Urinary bladder (tissue), 3 donors: ENCODE measurements at regions not wholly inside any gene's neighbourhood (a gene's known extent, or its start where the extent isn't known, plus 50 kb on each side); places are given as distances from the start of the nearest gene placed in this dataset.

ENCODE experiments used
- DNase-seq: peaks from one replicate; pipeline ENCODE4 v3.0.0-alpha.2; 2015; ENCODE audit errors: extremely low spot score
- H3K27ac ChIP-seq: one replicate; pipeline ENCODE4 v1.5.1; 2013; ENCODE audit warnings: low read depth, mild to moderate bottlenecking, moderate library complexity
- H3K36me3 ChIP-seq: one replicate; pipeline ENCODE4 v1.6.1; 2013; ENCODE audit warnings: mild to moderate bottlenecking, moderate library complexity; ENCODE audit not compliant: insufficient read depth
- H3K4me1 ChIP-seq: one replicate; pipeline ENCODE4 v1.6.1; 2013; ENCODE audit warnings: mild to moderate bottlenecking, moderate library complexity; ENCODE audit not compliant: insufficient read depth
- H3K4me3 ChIP-seq: one replicate; pipeline ENCODE4 v1.5.1; 2013; ENCODE audit warnings: low read depth, low read length
- WGBS: extraction: QIAGEN DNeasy Blood & Tissue Kit; methylation state at CpG from one replicate; pipeline ENCODE4 v1.1.7; 2013; 5-methylcytosine and 5-hydroxymethylcytosine counted together
- donor health status: healthy with polysubstance abuse.
- donor health status: healthy.

DNA sequence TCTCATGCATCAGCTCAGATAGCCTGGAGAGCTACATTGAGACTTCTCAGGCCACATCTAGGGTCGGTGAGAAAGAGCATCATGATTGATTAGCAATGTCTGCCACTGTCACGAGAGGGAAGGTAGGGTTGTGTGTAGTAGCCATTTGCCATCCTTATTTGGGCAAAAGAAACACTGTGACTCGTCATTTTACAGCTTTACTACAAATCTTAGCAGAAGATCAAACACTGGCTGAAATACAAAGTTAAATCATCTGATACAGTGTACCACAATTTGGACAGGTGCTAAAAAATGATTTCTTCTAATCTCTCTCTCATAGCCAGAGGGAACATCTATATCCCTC, 334.3 kb downstream of the CBLN1 start:
- DNase-seq = no peak
- no peak overlapping the region for H3K27ac ChIP-seq
- no peaks in the 10 kb centered on the region for H3K36me3 ChIP-seq
- no peak overlapping the region for H3K4me3 ChIP-seq
- 27% methylated on average over 3 of the region's 3 CpGs for WGBS
- no peaks in the 10 kb centered on the region for H3K4me1 ChIP-seq

DNA sequence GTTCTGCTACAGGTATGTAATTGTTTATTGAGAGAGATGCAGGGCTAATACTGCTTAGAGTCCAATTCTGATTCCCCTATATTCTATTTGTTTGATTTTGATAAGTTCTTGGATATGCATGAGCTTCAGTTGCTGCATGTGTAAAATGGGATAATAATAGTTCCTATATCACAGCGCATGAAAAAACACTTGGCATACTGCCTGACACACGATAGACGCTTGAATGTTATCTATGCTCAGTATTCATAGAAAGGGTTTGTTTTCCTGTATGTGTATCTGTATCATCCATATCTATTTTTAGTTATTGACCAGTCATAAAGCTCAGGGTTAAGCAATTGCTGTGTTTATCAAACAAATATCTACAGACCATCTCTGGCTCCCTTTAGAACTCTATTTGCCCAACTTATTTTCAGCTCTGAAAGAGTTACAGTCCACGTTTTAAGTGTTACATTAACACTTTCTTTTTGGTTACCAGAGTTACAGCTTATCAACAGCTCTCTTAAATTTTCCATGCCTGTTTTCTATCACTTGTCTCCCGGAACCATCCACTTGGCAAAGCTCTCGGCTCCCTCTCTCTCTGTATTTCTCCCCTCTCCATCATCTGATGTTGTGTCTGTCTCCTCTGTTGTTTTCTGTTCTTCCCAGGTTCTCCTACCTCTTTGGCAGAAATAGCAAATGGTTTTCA, 334.8 kb downstream of the CBLN1 start:
- DNase-seq = no peak
- Histone ChIP-seq H3K36me3 (no peaks in the 10 kb centered on the region), H3K4me3 (no peak overlapping the region), H3K4me1 (no peaks in the 10 kb centered on the region), H3K27ac (no peak overlapping the region)
- WGBS = 22% methylated on average over 6 of the region's 6 CpGs

DNA sequence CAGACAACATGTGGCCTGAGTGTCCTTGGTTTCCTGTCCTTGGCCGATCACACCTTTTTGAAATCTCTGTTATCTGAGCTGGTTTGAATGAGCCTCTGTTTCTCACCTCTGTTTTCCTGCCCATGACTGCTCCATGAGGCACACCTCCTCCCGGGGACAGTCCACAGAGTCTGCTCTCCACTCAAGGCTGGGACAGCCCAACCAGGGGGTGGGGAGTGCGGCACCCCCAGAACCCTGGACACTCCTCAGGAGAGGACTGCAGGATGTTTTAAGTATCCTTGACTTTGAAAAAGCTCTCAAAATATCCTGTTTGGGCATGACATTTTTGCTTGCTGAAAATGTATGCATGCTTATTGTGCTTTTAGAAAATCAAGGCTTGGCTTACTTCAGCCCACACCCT, 333.0 kb upstream of the N4BP1 start:
- Histone ChIP-seq H3K27ac (no peak overlapping the region), H3K4me3 (no peak overlapping the region), H3K4me1 (no peaks in the 10 kb centered on the region), H3K36me3 (no peaks in the 10 kb centered on the region)
- no peak for DNase-seq
- WGBS = 72% methylated on average over 3 of the region's 3 CpGs

DNA sequence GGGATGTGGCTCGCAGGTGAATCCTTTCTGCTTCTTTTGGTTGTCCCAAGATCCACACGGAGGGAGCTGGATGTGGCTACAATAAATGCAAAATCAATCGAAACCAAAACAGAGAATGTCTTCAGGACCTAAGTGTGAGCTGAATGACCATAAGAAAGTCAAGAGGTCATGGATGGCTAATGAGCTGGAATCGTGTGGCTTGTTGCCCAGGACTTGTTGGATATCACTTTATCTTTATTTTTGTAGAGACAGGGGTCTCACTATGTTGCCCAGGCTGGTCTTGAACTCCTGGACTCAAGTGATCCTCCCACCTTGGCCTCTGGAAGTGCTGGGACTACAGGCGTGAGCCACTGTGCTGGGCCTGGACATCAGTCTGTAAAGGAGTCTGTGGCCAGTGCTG, 326.8 kb upstream of the N4BP1 start:
- H3K27ac ChIP-seq = no peak overlapping the region
- no peaks in the 10 kb centered on the region for H3K36me3 ChIP-seq
- WGBS = 90% methylated on average over 5 of the region's 5 CpGs
- DNase-seq = no peak
- H3K4me1 ChIP-seq = no peaks in the 10 kb centered on the region
- no peak overlapping the region for H3K4me3 ChIP-seq

DNA sequence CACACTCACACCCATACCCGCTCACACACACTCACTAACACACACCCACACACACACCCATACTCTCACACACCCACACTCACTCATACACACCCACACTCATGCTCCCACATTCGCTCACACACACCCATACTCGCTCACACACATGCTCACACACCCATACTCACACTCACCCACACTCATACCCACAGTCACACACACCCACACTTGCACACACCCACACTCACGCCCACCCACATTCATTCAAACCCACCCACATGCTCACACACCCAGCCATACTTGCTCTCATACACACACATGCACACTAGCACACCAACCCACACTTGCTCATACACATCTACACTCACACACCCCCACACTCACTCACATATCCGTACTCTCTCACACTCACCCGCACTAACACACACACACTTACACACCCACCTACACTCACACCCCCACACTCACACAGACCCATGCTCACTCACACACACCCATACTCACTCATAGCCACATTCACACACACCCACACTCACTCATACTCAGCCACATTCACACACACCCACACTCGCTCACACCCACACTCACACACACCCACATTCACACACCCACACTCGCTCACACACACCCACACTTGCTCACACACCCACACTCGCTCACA, 322.4 kb upstream of the N4BP1 start:
- Histone ChIP-seq H3K4me1 (no peaks in the 10 kb centered on the region), H3K27ac (no peak overlapping the region), H3K36me3 (no peaks in the 10 kb centered on the region), H3K4me3 (no peak overlapping the region)
- no peak for DNase-seq
- 76% methylated on average over 9 of the region's 9 CpGs for WGBS

DNA sequence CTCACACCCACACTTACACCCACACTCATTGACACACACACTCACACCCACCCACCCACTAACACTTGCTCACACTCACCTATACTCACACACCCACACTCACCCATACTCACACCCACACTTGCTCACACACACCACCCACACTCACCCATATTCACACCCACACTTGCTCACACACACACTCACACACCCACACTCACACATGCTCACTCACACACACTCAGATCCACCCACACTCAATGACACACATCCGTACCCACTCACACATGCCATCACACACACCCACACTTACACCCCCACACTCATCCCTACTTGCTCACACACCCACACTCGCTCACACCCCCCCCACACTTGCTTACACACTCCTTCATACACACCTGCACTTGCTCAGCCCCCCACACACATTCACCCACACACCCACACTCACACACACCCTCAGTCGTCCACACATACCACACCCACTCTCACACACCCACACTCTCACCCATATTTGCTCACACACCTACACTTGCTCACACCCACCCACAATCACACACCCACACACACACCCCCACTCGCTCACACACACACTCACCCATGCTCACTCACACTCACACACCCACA, 321.1 kb upstream of the N4BP1 start:
- no peak for DNase-seq
- Histone ChIP-seq H3K4me1 (no peaks in the 10 kb centered on the region), H3K4me3 (no peak overlapping the region), H3K36me3 (no peaks in the 10 kb centered on the region), H3K27ac (no peak overlapping the region)
- WGBS = 95% methylated on average over 4 of the region's 4 CpGs

DNA sequence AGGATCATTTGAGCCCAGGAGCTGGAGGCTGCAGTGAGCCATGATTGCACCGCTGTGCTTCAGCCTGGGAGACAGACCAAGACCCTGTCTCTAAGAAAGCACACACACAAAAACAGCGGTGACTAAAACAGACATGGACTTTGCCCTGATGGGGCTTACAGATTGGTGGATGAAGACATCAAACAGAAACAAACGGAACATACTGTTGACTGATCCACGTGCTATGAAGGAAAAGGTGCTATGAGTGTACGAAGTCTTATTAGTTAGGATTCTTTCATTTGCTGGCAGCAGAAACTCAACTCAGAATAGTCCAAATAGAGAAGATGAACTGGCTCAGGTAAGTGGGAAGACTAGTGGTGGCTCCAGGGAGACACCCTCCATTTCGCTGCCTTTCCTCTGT, 309.8 kb upstream of the N4BP1 start:
- Histone ChIP-seq H3K36me3 (no peaks in the 10 kb centered on the region), H3K27ac (no peak overlapping the region), H3K4me1 (no peaks in the 10 kb centered on the region), H3K4me3 (no peak overlapping the region)
- 91% methylated on average over 6 of the region's 6 CpGs for WGBS
- no peak for DNase-seq

DNA sequence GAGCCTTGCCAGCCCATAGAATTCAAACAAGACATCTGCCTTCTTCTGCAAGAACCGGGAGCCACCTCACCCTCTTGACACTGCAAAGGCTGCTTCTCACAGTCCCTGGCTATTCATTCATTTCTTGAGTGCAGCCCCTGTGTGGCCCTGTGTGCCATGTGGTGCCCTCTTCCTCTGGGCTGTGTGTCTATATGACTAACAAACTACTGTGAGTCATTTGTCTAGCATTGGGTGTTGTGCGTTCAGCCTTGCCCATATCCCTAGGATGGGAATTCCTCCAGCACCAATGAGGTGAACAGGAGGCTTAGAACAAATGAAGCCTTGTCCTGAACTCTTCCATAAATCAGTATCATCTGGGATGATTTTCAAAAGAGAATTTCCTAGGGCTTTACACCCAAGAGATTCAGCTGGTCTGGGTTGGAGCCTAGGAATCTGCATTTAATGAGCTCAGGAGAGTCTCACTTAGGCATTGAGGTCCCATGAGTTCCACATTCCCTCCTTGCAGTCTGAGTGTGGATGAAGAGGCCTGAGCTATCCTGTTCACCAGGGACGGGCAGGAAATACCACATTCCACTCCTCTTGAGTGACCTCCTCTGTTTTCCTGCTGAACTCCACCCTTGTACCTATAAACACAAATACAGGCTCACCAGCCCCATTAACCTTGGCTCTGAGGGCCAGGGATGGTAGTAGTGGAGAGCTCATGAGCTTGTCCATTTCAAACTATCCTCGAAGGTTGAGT, 308.7 kb upstream of the N4BP1 start:
- Histone ChIP-seq H3K4me3 (no peak overlapping the region), H3K27ac (no peak overlapping the region), H3K4me1 (no peaks in the 10 kb centered on the region), H3K36me3 (no peaks in the 10 kb centered on the region)
- DNase-seq = no peak
- 80% methylated on average over 4 of the region's 4 CpGs for WGBS

DNA sequence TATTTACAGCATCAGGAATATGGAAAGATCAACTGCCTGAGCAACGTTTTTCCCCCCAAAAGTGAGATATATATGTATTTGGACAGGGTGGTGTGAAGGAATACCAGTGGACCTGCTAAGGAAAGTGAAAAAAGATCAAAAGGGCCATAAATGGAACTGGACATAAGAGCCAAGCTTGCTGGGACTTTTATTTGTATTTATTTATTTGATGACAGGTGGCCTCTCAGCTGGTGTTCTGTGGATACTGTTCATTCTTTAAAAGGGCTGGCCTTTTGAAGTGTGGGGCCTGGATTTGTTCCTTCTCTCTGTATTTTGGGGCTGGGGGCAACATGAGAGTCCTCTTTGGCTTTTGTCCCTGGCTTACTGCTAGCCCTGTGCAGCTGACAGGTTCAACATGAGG, 306.6 kb upstream of the N4BP1 start:
- no peaks in the 10 kb centered on the region for H3K4me1 ChIP-seq
- no peaks in the 10 kb centered on the region for H3K36me3 ChIP-seq
- WGBS = 46% methylated on average over 1 of the region's 1 CpG
- no peak overlapping the region for H3K4me3 ChIP-seq
- DNase-seq = no peak
- H3K27ac ChIP-seq = no peak overlapping the region

DNA sequence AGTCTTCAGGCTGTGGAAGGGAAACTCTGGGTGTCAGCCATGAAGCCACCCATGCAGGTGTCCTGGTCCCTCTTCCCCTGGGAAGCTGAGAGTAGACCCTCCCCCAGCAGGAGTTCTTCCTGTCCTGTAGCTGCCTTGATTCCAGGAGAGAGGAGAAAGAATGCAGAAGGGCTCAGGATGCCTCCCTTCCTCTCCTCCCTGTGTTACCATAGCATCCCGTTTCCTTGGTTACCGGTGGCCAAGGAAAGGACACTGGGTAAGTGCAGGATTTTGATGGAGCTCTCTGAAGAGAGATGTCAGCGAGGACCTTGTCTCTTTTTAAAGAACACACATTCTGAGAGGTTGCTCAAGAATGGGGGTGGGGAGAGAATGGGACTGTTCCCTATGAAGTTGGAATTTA, 304.1 kb upstream of the N4BP1 start:
- whole genome bisulfite sequencing = 68% methylated on average over 3 of the region's 3 CpGs
- no peaks in the 10 kb centered on the region for H3K4me1 ChIP-seq
- no peak overlapping the region for H3K27ac ChIP-seq
- no peaks in the 10 kb centered on the region for H3K36me3 ChIP-seq
- no peak for DNase-seq
- H3K4me3 ChIP-seq = no peak overlapping the region

DNA sequence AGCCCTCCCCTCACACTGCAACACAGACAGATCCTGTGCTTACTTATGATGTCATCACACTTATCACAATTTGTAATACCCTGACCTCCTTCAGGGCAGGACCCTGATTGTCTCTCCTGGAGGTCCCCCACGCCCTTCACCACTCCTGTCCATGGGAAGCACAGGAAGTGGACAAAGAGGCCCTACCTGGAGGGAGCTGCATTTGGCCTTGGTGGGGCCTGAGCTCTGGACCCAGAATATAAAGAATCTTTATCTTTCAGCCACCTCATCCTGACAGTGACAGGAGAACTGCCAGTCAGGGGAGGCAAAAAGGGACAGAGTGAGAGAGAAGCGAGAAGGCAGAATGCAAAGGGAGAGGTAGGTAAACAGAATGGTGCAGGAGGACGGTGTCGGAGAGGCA, 303.4 kb upstream of the N4BP1 start:
- 85% methylated on average over 4 of the region's 4 CpGs for WGBS
- no peak for DNase-seq

DNA sequence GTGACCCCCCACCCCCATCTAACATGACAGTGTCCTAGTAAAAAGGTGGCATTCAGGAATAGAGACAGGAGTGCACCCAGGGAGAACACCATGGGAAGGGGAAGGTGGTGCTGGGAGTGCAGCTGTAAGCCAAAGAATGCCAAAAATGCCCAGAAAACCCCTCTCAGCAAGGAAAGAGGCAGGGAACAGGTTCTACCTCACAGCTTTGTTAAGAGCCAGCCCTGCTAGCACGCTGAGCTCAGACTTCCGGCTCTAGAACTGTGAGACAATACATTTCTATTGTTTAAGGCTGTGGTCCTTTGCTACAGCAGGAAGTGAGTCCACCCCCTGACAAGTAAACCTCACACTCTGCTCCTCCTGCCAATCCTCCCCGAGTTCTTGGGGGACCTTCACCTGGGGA, 302.4 kb upstream of the N4BP1 start:
- H3K4me1 ChIP-seq = no peaks in the 10 kb centered on the region
- H3K36me3 ChIP-seq = no peaks in the 10 kb centered on the region
- WGBS = 59% methylated on average over 3 of the region's 3 CpGs
- no peak overlapping the region for H3K4me3 ChIP-seq
- no peak for DNase-seq
- H3K27ac ChIP-seq = no peak overlapping the region

More for the DNA sequence above, 303.4 kb upstream of the N4BP1 start:
- Histone ChIP-seq H3K36me3 (no peaks in the 10 kb centered on the region), H3K4me1 (no peaks in the 10 kb centered on the region), H3K27ac (no peak overlapping the region), H3K4me3 (no peak overlapping the region)

DNA sequence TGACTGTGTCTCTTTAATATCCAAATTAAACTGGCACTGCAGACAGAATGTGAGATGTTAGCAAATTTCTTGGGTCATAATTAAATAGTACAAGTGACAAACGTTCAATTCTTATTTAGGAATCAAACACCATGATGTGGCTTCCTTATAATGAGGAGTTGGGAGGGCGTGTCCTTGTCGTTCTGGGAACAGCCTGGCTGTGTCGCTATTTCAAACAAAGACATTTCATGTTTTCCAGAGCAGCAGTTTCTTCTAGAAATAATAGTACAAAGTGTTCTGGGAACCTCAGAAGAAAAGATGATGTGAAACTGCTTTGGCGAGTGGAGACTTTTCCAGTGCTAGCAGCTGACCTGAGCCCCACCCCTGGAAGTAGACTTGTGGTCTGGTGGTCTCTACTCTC, 301.7 kb upstream of the N4BP1 start:
- H3K27ac ChIP-seq = no peak overlapping the region
- no peak for DNase-seq
- H3K36me3 ChIP-seq = no peaks in the 10 kb centered on the region
- 41% methylated on average over 5 of the region's 5 CpGs for WGBS
- no peaks in the 10 kb centered on the region for H3K4me1 ChIP-seq
- H3K4me3 ChIP-seq = no peak overlapping the region

DNA sequence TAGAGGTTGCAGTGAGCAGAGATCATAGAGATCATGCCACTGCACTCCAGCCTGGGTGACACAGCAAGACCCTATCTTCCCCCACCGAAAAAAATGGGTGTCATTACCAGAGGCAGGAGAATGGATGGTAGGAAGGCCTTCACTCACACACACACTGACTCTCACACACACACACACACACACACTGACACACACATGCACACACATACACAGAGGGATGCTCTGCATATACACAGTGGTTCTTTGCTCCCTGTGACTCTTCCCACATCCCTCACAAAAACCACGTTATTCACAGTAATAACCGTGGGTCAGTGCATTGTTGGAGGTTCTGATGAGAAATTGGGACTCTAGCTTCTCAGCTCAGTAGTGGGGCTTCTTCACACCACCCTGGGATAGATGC, 300.2 kb upstream of the N4BP1 start:
- WGBS = 87% methylated on average over 3 of the region's 3 CpGs
- DNase-seq = no peak

More for the DNA sequence above, 300.2 kb upstream of the N4BP1 start:
- no peaks in the 10 kb centered on the region for H3K4me1 ChIP-seq
- no peaks in the 10 kb centered on the region for H3K36me3 ChIP-seq
- H3K27ac ChIP-seq = no peak overlapping the region
- H3K4me3 ChIP-seq = no peak overlapping the region
